IPS-20b (cell line): ENCODE measurements at regions not wholly inside any gene's neighbourhood (a gene's known extent, or its start where the extent isn't known, plus 50 kb on each side); places are given as distances from the start of the nearest gene placed in this dataset.

Source experiments
- H3K27ac ChIP-seq: one replicate; pipeline ENCODE4 v1.5.1; 2013; ENCODE audit warnings: low read length
- H3K27me3 ChIP-seq: 2 replicates; pipeline ENCODE4 v1.6.1; 2013; ENCODE audit warnings: mild to moderate bottlenecking, low read length, inconsistent platforms; ENCODE audit not compliant: insufficient read depth
- H3K36me3 ChIP-seq: 2 replicates; pipeline ENCODE4 v1.6.1; 2013; ENCODE audit warnings: low read depth, mild to moderate bottlenecking, inconsistent platforms, low read length, moderate library complexity; ENCODE audit not compliant: insufficient read depth
- H3K4me1 ChIP-seq: 2 replicates; pipeline ENCODE4 v1.6.1; 2013; ENCODE audit warnings: mild to moderate bottlenecking, control low read depth, inconsistent platforms, low read length, moderate library complexity; ENCODE audit not compliant: insufficient read depth
- H3K4me3 ChIP-seq: 2 replicates; pipeline ENCODE4 v1.5.1; 2013; ENCODE audit warnings: mild to moderate bottlenecking, low read length, inconsistent platforms
- H3K9ac ChIP-seq: 2 replicates; pipeline ENCODE4 v1.6.1; 2013; ENCODE audit warnings: low read depth, mild to moderate bottlenecking, inconsistent platforms, low read length, moderate library complexity
- H3K9me3 ChIP-seq: 2 replicates; pipeline ENCODE4 v1.6.1; 2013; ENCODE audit warnings: mild to moderate bottlenecking, low read depth, low read length, inconsistent platforms; ENCODE audit not compliant: insufficient read depth

- Histone ChIP-seq H3K9ac (no peak overlapping the region), H3K4me1 (no peaks in the 10 kb centered on the region; the same call in 1 of the 2 replicates), H3K4me3 (no peak overlapping the region), H3K27me3 (0 out of 2 replicates have a peak, but pooled peaks cover 7% of the 10 kb centered on the region), H3K27ac (no peak overlapping the region), H3K36me3 (no peaks in the 10 kb centered on the region), H3K9me3 (no peaks in the 10 kb centered on the region)
These were observed 152.5 kb downstream of the MACROH2A1 start for GRCh38 chr5:135246605-135246922.

DNA sequence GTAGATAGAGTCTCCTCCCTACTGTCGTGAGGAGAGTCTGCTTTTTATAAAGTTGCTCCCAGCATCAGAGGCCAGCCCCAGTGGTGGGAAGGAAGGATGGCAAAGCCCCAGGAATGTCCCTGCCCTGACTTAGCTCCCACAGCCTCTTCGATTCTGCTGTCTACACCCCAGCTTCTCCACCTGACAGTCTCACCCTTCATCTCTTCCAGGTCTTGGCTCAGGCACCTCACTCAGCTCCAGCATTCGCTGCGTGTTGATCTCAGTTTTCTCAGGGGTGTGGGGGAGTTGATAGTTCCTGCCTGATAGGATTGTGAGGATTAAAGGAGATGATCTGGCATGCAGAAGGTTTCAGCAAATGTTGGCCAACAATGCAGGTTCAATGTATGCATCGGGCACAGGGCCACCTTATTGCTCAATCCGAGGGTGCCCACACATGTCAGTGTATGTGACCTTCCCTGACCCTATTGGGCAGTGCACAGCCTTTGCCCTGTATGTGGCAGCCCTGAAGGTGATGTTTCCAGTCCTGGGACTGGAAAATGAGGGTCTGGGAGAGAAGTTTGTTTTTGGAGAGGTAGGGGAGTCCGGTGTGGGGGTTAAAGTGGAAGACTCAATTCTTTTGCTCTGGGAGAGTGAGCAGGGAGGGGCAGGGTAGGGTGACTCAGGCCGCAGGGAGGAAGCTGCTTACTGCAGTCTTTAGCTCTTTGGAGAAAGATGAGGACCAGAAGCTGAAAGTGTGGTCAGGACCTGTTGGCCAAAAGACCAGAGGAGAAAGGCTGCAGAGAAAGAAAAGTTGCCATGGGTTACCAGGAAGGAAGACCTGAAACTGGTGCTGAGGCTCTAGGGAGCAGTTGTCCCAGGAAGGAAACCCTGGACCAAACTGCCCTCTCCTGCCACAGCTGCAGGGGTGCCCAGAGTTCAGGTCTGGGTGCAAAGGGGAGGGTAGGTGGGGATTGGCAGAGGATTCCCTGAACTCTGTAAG lies 153.2 kb downstream of the MACROH2A1 start:
- 0 out of 2 replicates have a peak, but pooled peaks cover 7% of the 10 kb centered on the region for H3K27me3 ChIP-seq
- no peaks in the 10 kb centered on the region; the same call in 1 of the 2 replicates for H3K4me1 ChIP-seq
- H3K9me3 ChIP-seq: no peaks in the 10 kb centered on the region
- no peak overlapping the region for H3K9ac ChIP-seq
- H3K36me3 ChIP-seq: no peaks in the 10 kb centered on the region
- H3K27ac ChIP-seq: no peak overlapping the region
- no peak overlapping the region for H3K4me3 ChIP-seq

DNA sequence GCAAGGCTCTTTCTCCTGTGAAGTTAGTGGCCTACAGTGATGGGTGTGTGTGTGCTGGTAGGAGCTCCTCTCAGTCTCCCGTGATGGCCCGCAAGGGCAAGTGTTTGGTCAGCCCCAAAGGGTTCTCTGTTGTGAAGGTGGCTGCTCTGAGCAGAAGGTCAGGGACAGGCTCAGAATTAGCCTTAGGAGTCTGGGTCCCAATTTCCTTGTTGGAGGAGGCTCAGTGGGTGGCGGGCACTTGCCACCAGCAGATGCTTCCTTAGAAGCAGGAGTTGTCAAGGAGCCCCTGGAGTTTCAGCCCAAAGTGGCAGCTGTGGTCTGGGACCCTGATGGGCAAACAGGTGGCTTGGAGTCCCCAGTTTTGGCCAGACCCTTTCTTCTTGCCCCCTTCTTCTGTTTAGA lies 154.4 kb downstream of the MACROH2A1 start:
- H3K9me3 ChIP-seq: no peaks in the 10 kb centered on the region
- no peak overlapping the region for H3K27ac ChIP-seq
- no peaks in the 10 kb centered on the region for H3K36me3 ChIP-seq
- H3K27me3 ChIP-seq: 0 out of 2 replicates have a peak, but pooled peaks cover 7% of the 10 kb centered on the region
- H3K4me3 ChIP-seq: no peak overlapping the region
- H3K9ac ChIP-seq: no peak overlapping the region
- H3K4me1 ChIP-seq: no peaks in the 10 kb centered on the region; the same call in 1 of the 2 replicates

- Histone ChIP-seq H3K27ac (no peak overlapping the region), H3K4me3 (no peak overlapping the region), H3K9ac (no peak overlapping the region), H3K9me3 (no peaks in the 10 kb centered on the region), H3K4me1 (no peaks in the 10 kb centered on the region; the same call in 1 of the 2 replicates), H3K27me3 (0 out of 2 replicates have a peak, but pooled peaks cover 7% of the 10 kb centered on the region), H3K36me3 (no peaks in the 10 kb centered on the region)
These were observed 155.3 kb downstream of the MACROH2A1 start for GRCh38 chr5:135243556-135244285.

DNA sequence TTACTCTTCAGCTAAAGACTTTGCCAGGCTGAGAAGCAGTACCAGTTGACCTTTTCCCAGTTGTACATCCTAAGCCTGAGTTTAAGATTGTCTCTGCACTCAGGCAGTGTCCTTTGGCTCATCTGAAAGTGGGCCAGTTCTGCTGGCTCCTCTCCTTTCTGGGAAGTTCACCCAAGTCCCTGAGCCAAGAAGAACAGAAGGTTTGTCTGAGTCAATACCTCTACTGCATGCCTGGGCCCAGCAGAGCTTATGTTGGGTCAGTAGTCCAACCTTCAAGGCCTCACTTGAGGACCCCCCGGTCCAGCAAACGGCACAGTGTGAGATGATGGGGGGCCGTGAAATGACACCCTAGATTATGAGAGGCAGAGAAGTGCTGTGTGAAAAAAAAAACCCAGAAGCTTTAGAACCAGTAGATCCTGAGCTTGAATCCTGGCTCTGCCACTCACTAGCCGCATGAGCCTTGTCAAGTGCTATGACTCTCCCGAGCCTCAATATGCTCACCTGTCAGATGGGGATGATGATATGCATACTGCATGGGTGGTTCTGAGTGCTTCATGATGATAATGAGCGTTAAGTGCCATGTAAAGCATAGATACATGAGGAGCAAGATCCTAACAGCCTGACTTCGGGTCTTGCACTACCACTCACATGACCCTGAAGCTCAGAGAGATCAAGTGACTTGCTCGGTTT lies 156.0 kb downstream of the MACROH2A1 start:
- no peaks in the 10 kb centered on the region; the same call in 1 of the 2 replicates for H3K4me1 ChIP-seq
- 0 out of 2 replicates have a peak, but pooled peaks cover 7% of the 10 kb centered on the region for H3K27me3 ChIP-seq
- H3K9me3 ChIP-seq: no peaks in the 10 kb centered on the region
- H3K27ac ChIP-seq: no peak overlapping the region
- no peaks in the 10 kb centered on the region for H3K36me3 ChIP-seq
- H3K9ac ChIP-seq: no peak overlapping the region
- H3K4me3 ChIP-seq: no peak overlapping the region

- H3K27ac ChIP-seq: no peak overlapping the region
- H3K9me3 ChIP-seq: no peaks in the 10 kb centered on the region
- no peak overlapping the region for H3K4me3 ChIP-seq
- 0 out of 2 replicates have a peak, but pooled peaks cover 7% of the 10 kb centered on the region for H3K27me3 ChIP-seq
- no peaks in the 10 kb centered on the region for H3K36me3 ChIP-seq
- H3K9ac ChIP-seq: no peak overlapping the region
- H3K4me1 ChIP-seq: no peaks in the 10 kb centered on the region; the same call in 1 of the 2 replicates
These were observed 156.8 kb downstream of the MACROH2A1 start for GRCh38 chr5:135242021-135242865.

DNA sequence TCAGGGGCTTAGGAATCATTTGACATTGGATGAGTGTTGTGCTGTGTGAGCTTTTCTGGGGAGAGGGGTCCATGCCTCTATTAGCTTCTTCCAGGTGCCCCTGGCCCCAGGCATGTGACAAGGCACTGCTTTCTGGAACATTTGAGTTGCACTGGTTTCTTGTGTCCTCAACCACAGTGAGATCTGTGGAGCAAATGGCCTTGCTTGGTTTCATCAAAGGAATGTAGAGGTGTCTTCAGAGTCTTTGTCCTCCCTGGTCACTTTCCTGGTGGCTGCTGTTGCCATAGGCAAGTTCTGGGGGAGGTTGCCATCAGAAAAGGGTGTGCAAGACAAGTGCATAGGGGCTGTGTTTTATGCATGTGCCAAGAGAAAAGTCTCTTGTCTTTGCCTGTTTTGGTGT lies 157.5 kb downstream of the MACROH2A1 start:
- no peak overlapping the region for H3K9ac ChIP-seq
- no peak overlapping the region for H3K4me3 ChIP-seq
- no peak overlapping the region for H3K27ac ChIP-seq
- no peaks in the 10 kb centered on the region; the same call in 1 of the 2 replicates for H3K4me1 ChIP-seq
- no peaks in the 10 kb centered on the region for H3K9me3 ChIP-seq
- H3K36me3 ChIP-seq: no peaks in the 10 kb centered on the region
- 0 out of 2 replicates have a peak, but pooled peaks cover 5% of the 10 kb centered on the region for H3K27me3 ChIP-seq

- H3K9me3 ChIP-seq: no peaks in the 10 kb centered on the region
- H3K9ac ChIP-seq: no peak overlapping the region
- H3K4me3 ChIP-seq: no peak overlapping the region
- no peaks in the 10 kb centered on the region for H3K4me1 ChIP-seq
- no peaks in the 10 kb centered on the region for H3K27me3 ChIP-seq
- no peaks in the 10 kb centered on the region for H3K36me3 ChIP-seq
- H3K27ac ChIP-seq: no peak overlapping the region
These were observed 158.2 kb downstream of the MACROH2A1 start for GRCh38 chr5:135240781-135241360.

DNA sequence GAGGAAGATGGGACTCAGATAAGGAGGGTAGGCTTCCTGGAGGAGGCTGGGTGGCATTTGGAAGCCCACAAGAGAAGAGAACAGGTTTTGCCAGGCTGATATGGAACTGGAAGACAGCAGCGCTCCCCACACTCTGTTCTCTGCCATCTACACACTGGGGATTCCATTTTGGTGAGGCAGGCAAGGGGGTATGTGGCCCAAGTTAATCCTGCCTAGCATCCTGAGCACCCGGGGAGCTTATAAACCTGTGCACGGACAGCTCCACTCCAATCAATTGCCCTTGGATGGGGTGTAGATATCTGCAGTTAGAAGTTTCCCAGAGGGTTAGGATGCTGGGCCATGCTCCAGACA lies 158.8 kb downstream of the MACROH2A1 start:
- H3K36me3 ChIP-seq: no peaks in the 10 kb centered on the region
- no peak overlapping the region for H3K4me3 ChIP-seq
- no peaks in the 10 kb centered on the region for H3K27me3 ChIP-seq
- no peak overlapping the region for H3K27ac ChIP-seq
- H3K9ac ChIP-seq: no peak overlapping the region
- no peaks in the 10 kb centered on the region for H3K9me3 ChIP-seq
- no peaks in the 10 kb centered on the region for H3K4me1 ChIP-seq

DNA sequence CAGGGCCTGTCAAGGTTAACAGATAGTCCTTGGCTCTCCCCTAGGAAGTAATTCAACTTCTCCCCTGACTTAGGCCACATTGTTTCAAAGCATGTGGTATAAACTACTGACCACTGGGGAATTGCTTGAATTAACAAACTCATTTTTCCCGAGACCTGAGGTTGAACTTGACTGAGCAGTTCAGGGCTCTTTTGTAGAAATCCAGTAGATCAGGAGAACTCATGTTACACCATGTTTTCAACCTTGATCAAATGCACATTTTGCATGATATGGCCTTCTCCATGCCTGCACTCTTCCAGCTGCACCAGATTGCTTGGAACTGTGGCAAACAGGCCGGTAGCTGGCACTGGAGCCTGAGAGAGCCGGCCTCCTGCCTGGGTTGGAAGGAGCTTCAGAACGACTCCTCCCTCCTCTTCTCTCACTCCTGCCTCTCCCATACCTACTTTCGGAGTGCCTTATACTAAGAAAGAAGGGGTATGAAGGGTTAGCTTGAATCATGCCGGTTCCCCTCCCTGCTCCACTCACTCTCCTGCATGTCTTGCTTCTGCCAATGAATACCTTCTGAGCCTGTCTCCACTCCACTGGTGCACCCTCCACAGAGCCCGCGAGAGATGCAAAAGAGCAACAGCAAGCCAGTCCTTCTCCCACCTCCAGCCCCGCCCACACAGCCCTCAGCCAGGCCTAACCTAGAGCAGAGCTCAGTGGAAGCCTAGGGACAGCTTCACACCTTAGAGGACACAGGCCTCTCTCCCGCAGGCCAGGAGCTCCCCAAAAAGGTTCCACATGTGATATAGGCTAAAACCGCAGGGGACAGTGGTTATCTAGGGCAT lies 159.4 kb downstream of the MACROH2A1 start:
- Histone ChIP-seq H3K4me3 (no peak overlapping the region), H3K36me3 (no peaks in the 10 kb centered on the region), H3K27ac (no peak overlapping the region), H3K9ac (no peak overlapping the region), H3K27me3 (no peaks in the 10 kb centered on the region), H3K9me3 (no peaks in the 10 kb centered on the region), H3K4me1 (no peaks in the 10 kb centered on the region)
